GM21390 (cell line): ENCODE measurements at regions not wholly inside any gene's neighbourhood (a gene's known extent, or its start where the extent isn't known, plus 50 kb on each side); places are given as distances from the start of the nearest gene placed in this dataset.
"Not testable (repeated sequence)": the region's sequence is repeated elsewhere in the genome, so short reads cannot be mapped to it uniquely, and the experiment has no call there.

ENCODE experiments used
- ATAC-seq: cut with Tn5 transposase; IDR thresholded peaks from one replicate; pipeline ENCODE4 v1.9.1; 2021; ENCODE audit not compliant: unreplicated experiment

- ATAC-seq, result not testable (repeated sequence)
Observed at GRCh38 chr7:75201606-75202079, 109.3 kb downstream of the GTF2IRD2B start.

DNA sequence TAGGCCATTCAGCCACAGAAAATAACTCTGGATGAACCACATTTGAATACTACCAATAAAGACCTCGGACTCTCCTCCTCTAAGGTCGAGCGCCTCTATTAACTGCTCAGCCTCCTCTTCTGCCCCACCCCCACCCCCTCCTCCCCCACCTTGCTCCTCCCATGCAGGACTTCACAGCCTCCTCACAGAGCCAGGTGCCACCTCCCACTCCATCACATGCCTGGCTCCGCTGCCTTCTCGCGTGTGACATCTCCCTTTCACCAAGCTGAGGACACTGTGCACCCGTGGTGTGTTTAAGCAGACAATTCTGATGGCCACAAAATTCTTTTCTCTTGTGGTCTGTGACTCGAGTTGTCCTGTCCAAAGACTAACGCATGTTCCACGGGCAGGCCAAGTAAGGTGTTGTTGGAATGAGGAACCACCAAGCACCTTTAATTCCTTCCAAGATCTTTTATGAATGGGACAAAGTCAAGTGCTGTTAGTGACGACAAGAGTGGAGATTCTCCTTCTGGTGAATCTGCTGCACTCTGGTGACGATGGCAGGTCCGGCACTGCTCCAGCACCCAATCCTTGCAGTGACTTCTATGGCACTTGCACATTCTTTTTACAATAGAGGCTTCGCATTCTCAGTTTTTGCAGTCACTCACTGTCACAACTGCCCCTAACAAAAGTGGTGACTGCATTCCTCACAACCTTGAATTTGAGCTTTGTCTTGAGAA is 113.1 kb downstream of the GTF2IRD2B start:
- ATAC-seq, result not testable (repeated sequence)

DNA sequence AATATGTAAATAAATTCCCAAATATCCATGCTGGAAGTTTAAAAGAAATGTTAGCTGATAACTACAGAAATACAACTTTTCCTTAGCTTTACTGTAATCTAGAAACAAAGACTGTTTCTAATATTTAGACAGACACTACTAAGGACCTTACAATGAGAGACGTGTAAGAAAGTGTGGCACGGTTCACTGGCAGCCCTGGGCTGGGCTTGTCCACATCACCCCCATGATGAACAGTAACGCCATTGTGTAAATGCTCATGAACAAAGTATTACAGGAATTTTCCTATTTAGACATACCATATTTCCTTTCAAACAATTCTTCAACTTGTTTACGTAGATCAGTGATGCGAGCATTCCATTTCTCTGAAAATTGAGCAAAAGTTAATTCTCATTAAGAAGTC is 123.1 kb downstream of the GTF2IRD2B start:
- not testable (repeated sequence) for ATAC-seq

GRCh38 chr7:75216963-75217362 is 124.6 kb downstream of the GTF2IRD2B start:
- not testable (repeated sequence) for ATAC-seq

DNA sequence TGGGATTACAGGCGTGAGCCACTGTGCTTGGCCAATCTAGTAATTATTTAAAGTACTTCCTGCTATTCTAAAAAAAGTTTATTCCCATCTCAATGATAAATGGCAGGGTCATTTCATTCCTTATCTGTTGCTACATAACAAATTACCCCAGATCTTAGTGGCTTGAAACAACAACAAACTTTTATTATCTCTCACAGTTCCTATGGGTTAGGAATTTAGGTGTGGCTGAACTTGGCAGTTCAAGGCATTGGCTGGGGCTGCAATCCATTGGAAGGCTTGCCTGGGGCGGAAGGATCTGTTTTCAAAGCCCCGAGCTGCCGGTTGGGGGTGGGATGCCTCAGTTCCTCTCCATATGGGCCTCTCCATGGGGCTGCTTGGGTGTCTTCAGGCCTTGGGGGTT is 133.7 kb downstream of the GTF2IRD2B start:
- ATAC-seq, result not testable (repeated sequence)

DNA sequence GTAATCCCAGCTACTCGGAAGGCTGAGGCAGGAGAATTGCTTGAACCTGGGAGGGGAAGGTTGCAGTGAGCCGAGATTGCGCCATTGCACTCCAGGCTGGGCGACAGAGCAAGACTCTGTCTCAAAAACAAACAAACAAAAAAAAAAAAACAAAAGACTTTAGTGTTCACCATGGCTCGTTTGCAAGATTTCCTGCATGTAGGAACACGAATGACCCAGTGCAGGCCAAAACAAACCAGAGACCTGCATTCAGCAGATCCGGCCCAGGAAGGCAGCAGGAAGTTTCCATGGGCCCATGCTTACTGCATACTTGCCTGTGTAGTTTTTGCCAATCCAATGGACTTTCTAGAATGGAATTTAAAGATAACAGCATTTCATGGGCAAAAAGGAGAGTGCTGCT is 137.2 kb downstream of the GTF2IRD2B start:
- ATAC-seq, result not testable (repeated sequence)

DNA sequence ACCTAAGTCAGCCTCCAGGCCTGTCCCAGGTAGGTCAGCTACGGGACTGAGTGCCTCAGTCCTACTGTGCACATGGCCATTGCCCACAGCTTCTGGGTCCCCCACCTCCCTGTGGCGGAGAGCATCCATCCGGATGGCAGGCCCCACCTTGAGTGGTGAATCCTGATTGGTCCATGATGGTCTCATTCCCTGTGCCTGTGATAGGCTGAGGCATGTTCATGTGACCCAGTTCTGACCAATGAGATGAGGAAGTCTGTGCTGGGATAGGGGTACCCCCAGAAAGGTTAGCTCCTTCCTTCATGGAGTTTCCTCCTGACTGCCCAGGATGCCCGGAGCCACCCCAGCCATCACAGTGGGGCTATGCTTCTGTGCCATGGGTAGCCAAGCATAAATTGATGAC is 138.2 kb downstream of the GTF2IRD2B start:
- not testable (repeated sequence) for ATAC-seq

- ATAC-seq, result not testable (repeated sequence)
Observed at GRCh38 chr7:75235092-75235826, 142.9 kb downstream of the GTF2IRD2B start.

- not testable (repeated sequence) for ATAC-seq
Observed at GRCh38 chr7:75235827-75236167, 143.4 kb downstream of the GTF2IRD2B start.

- ATAC-seq, result peak; percentile 93
Observed at GRCh38 chr7:75237255-75238187, 145.1 kb downstream of the GTF2IRD2B start.

DNA sequence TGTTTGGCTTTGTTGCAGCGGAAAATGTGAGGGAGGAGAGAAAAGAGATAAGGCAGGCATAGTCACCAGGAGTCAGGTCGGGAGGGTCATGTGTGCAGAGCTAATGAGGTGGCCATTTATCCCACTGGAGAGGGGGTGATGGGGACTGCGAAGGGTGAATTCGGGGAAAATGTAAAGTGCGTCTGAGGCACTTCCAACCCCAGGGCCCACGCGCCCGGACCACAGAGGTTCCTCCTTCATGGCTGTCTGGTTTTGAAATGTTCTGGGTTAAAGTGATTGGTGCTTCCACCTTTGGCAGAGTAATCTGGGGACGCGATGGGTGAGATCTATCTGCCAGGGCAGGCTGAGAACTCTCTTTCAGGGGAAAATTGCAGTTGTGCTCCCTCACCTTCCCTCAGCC is 145.9 kb downstream of the GTF2IRD2B start:
- ATAC-seq, result not testable (repeated sequence)

DNA sequence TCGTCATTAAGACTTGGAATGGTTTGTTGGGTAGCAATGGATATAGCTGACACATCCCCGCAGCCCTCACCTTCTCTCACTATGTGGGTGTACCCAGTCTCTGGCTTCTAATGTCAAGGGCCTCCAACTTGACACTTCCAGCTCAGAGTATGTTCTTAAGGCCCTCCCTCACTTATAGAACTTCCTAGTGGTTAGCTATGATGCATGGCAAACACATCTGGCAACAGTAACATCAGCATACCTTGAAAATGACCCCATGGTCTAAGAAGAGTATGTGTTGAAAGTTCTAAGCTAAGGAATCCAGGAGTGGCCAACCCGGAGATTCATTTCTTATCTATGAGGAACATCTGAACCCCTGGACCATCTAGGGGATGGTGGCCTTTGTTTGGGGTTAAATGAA is 151.2 kb downstream of the GTF2IRD2B start:
- not testable (repeated sequence) for ATAC-seq

GRCh38 chr7:75248216-75248615 is 147.2 kb upstream of the TRIM73 start:
- ATAC-seq, result not testable (repeated sequence)

GRCh38 chr7:75254238-75254637 is 141.2 kb upstream of the TRIM73 start:
- not testable (repeated sequence) for ATAC-seq

DNA sequence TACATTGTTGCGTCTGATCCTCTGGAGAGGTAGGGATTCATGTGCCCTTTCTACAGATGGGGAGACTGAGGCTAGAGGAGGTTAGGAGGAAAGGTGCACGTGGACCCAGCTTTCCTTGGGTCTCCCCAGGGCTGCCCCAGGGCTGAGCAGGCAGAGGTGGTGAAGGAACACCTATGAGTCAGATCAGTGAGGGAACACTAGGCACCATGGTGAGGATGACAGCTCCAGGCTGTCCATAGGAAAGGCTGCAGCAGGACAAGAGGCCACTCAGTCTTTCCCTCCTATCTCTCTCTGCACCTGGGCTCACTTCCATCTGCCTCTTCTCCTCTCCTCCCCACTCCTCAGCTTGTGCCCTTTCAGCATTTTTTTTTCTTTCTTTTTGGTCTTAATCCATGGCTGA is 138.0 kb upstream of the TRIM73 start:
- ATAC-seq, result not testable (repeated sequence)

GRCh38 chr7:75259454-75260003 is 135.9 kb upstream of the TRIM73 start:
- not testable (repeated sequence) for ATAC-seq

- ATAC-seq, result not testable (repeated sequence)
Observed at GRCh38 chr7:75261660-75262059, 133.8 kb upstream of the TRIM73 start.

DNA sequence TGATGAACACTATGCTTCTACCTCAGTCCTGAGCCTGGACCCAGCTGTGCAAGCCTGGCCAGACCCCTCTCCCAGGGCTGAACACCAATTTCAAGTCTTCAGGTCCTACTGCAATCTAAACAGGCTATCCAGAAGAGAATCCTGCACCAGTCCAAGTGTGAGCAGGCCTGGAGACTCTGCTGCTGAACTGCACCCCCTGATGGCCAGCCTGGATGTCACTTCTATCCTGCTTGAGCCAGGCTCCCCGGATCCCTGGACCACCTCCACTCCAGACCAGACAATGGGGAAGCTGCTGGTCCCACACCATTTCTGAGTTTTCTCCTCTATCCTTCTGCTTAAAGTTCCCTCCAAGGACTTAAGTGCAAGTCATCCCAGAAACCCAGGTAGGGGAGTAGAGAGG is 127.3 kb upstream of the TRIM73 start:
- not testable (repeated sequence) for ATAC-seq

DNA sequence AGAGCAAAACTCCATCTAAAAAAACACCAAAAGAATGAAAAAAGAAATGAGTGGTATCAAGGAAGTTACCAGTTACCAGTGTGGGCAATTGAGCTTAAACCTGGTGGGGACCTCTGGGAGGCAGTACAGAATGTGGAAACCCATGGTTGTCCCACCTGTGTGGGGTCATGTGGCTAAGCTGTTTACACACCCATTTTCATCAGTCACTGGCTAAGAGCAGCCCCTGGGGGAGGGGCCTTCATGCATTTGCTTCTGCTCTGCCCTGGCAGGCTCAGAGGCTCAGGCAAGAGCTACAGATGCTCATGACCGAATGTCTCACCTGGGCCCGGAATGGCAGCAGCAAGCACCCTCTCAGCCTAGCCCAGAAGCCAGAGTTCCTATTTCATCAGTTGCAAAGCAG is 126.3 kb upstream of the TRIM73 start:
- not testable (repeated sequence) for ATAC-seq

- not testable (repeated sequence) for ATAC-seq
Observed at GRCh38 chr7:75274114-75274513, 121.3 kb upstream of the TRIM73 start.
